Fibroblast of skin of abdomen (primary cell): ENCODE measurements at regions not wholly inside any gene's neighbourhood (a gene's known extent, or its start where the extent isn't known, plus 50 kb on each side); places are given as distances from the start of the nearest gene placed in this dataset.
A peak's percentile ranks its signal among the peaks of the same experiment; 100 is the strongest.

ENCODE experiments used
- DNase-seq: peaks from one replicate; pipeline ENCODE4 v3.0.0-alpha.2; 2013

GRCh38 chr2:173590276-173590861, 235.7 kb downstream of the CDCA7 start:
- DNase-seq, result peak; percentile 97

- no peak for DNase-seq
These were observed 238.4 kb downstream of the CDCA7 start for GRCh38 chr2:173593109-173593508.

- no peak for DNase-seq
These were observed 241.6 kb downstream of the CDCA7 start for GRCh38 chr2:173596244-173596643.

GRCh38 chr2:173598525-173598924, 243.9 kb downstream of the CDCA7 start:
- no peak for DNase-seq

- DNase-seq, result peak; percentile 73
These were observed 245.2 kb downstream of the CDCA7 start for GRCh38 chr2:173599821-173600359.

- no peak for DNase-seq
These were observed 247.6 kb downstream of the CDCA7 start for GRCh38 chr2:173602153-173602795.

- DNase-seq, result no peak
These were observed 251.3 kb downstream of the CDCA7 start for GRCh38 chr2:173605994-173606393.

GRCh38 chr2:173606619-173607248, 252.1 kb downstream of the CDCA7 start:
- peak; percentile 28 for DNase-seq

GRCh38 chr2:173607606-173608311, 253.1 kb downstream of the CDCA7 start:
- peak; percentile 36 for DNase-seq

- no peak for DNase-seq
These were observed 256.4 kb downstream of the CDCA7 start for GRCh38 chr2:173611121-173611520.

- no peak for DNase-seq
These were observed 257.7 kb downstream of the CDCA7 start for GRCh38 chr2:173612354-173612753.

- DNase-seq, result no peak
These were observed 258.7 kb downstream of the CDCA7 start for GRCh38 chr2:173613386-173613785.

GRCh38 chr2:173614265-173614930, 259.7 kb downstream of the CDCA7 start:
- no peak for DNase-seq

- DNase-seq, result no peak
These were observed 269.0 kb downstream of the CDCA7 start for GRCh38 chr2:173623438-173624319.

GRCh38 chr2:173625315-173625714, 270.6 kb downstream of the CDCA7 start:
- DNase-seq, result no peak

GRCh38 chr2:173629076-173629475, 274.4 kb downstream of the CDCA7 start:
- no peak for DNase-seq

GRCh38 chr2:173630425-173631126, 275.9 kb downstream of the CDCA7 start:
- peak; percentile 19 for DNase-seq

- peak; percentile 25 for DNase-seq
These were observed 276.4 kb downstream of the CDCA7 start for GRCh38 chr2:173631127-173631460.

GRCh38 chr2:173644146-173644545, 289.5 kb downstream of the CDCA7 start:
- DNase-seq, result peak; percentile 63

GRCh38 chr2:173647681-173648311, 293.1 kb downstream of the CDCA7 start:
- peak; percentile 60 for DNase-seq

- no peak for DNase-seq
These were observed 294.1 kb downstream of the CDCA7 start for GRCh38 chr2:173648816-173649215.
